ENCODE measurements at regions not wholly inside any gene's neighbourhood (a gene's known extent, or its start where the extent isn't known, plus 50 kb on each side); places are given as distances from the start of the nearest gene placed in this dataset.

DNA sequence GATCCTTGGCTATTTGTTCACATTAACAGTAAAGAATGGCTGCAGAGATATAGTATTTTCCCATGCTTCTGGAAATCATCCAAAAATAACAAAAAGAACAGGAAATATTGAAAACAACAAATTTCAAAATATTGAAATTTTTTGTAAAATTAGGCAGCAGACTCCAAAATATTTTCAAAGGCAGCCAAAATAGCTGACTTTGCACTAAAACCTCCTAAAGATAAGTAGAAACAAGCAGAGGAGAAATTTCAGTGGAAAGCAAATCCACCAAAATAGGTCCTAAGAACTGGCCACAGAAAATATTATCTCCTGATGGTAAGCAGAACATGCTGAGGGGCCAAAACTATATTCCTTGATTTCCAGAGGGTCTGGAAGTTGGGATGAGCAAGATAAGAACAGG, 456.3 kb upstream of the DMAC1 start:
- intact Hi-C loops (cut with DNase I), result no loop called here
- TF ChIP-seq POLR2A (IDR thresholded peaks at IDR 0.05), result no peak
- no peak for TF ChIP-seq EP300 (IDR thresholded peaks at IDR 0.05)
- TF ChIP-seq, protein P1, sequence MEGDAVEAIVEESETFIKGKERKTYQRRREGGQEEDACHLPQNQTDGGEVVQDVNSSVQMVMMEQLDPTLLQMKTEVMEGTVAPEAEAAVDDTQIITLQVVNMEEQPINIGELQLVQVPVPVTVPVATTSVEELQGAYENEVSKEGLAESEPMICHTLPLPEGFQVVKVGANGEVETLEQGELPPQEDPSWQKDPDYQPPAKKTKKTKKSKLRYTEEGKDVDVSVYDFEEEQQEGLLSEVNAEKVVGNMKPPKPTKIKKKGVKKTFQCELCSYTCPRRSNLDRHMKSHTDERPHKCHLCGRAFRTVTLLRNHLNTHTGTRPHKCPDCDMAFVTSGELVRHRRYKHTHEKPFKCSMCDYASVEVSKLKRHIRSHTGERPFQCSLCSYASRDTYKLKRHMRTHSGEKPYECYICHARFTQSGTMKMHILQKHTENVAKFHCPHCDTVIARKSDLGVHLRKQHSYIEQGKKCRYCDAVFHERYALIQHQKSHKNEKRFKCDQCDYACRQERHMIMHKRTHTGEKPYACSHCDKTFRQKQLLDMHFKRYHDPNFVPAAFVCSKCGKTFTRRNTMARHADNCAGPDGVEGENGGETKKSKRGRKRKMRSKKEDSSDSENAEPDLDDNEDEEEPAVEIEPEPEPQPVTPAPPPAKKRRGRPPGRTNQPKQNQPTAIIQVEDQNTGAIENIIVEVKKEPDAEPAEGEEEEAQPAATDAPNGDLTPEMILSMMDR (IDR thresholded peaks at IDR 0.05), result no peak
- TF ChIP-seq POLR2AphosphoS5 (IDR thresholded peaks at IDR 0.05), result no peak
- H3K27ac ChIP-seq, result no peak overlapping the region
- no peaks in the 10 kb centered on the region for H3K4me1 ChIP-seq
- H3K27me3 ChIP-seq, result no peaks in the 10 kb centered on the region
- DNase-seq, result no peak
- no peaks in the 10 kb centered on the region for H3K9me3 ChIP-seq
- no peak overlapping the region for H3K4me3 ChIP-seq
- H3K36me3 ChIP-seq, result no peaks in the 10 kb centered on the region

DNA sequence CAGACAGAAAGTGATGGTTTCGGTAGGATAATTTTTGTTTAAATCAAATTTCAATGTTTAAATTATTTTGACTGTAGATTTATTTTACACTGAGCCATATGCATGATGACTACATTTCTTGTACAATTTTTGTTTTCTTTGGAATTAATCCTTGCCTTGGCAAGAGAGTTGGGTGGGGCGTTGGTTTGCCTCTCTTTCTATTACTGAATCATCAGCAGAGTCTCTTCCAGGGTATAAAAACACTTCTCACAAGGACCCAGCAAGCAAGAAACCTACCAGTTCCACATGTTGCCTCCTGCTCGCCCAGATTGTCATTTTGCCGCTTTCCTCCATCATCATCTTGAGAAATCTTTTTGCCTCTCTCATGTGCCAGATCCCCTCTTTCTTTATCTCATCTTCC, 455.0 kb upstream of the DMAC1 start:
- intact Hi-C loops (cut with DNase I), result no loop called here
- Histone ChIP-seq H3K4me3 (no peak overlapping the region), H3K36me3 (no peaks in the 10 kb centered on the region), H3K27ac (no peak overlapping the region), H3K27me3 (no peaks in the 10 kb centered on the region), H3K9me3 (no peaks in the 10 kb centered on the region), H3K4me1 (no peaks in the 10 kb centered on the region)
- DNase-seq, result no peak
- 84 to 86% methylated on average over 4 of the region's 4 CpGs for WGBS, 2 donors
- TF ChIP-seq EP300 (IDR thresholded peaks at IDR 0.05), result no peak
- TF ChIP-seq POLR2A (IDR thresholded peaks at IDR 0.05), result no peak

DNA sequence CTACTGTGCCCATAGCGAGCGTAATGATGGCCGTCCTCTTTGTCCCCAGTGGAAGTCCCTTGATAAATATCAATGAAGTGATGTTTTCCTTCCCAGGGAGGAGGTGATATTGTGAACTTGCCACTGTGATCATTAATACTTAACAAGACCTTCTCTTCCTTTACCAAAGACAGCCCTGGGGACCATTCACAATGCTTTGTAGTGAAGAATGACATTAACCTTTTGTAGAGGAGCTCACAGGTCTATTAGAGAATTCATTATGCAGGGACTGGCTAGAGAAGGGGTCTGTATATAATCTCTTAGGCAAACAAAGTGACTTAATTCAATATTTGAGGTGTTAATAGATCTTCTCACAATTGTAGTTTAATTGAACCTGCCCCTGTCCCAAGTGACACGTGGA, 452.9 kb upstream of the DMAC1 start:
- TF ChIP-seq, protein P1 (IDR thresholded peaks at IDR 0.05), result no peak
- TF ChIP-seq POLR2AphosphoS5 (IDR thresholded peaks at IDR 0.05) (no peak), EP300 (IDR thresholded peaks at IDR 0.05) (no peak), POLR2A (IDR thresholded peaks at IDR 0.05) (no peak)
- 93 to 95% methylated on average over 4 of the region's 4 CpGs for WGBS, 2 donors
- intact Hi-C loops (cut with DNase I), result no loop called here

DNA sequence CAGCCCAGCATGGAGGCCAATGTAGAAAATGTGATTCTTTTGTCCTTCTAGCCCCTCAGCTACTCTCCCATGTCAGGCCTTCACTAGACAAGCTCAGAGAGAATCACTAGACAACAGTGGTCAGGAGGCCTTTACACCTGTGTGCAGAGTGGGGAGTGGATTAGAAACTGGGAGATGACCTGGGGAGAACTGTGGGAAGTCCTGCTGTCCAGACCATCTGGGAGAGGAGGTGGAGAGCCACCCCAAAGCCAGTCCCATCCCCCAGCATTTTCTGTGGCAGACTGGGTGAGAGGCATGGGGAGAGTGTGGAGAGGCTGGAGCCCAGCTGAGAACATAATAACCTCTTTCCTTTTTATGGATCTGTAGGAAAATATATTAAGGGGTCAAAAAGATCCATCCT, 452.0 kb upstream of the DMAC1 start:
- no peak overlapping the region for H3K4me3 ChIP-seq
- H3K9me3 ChIP-seq, result no peaks in the 10 kb centered on the region
- no peak overlapping the region for H3K27ac ChIP-seq
- no peak for TF ChIP-seq EP300 (IDR thresholded peaks at IDR 0.05)
- no peak for TF ChIP-seq POLR2A (IDR thresholded peaks at IDR 0.05)
- TF ChIP-seq, protein P1 (IDR thresholded peaks at IDR 0.05), result no peak
- no peak for TF ChIP-seq POLR2AphosphoS5 (IDR thresholded peaks at IDR 0.05)
- no peaks in the 10 kb centered on the region for H3K27me3 ChIP-seq
- no peaks in the 10 kb centered on the region for H3K36me3 ChIP-seq
- no peak for DNase-seq
- intact Hi-C loops (cut with DNase I), result no loop called here
- no peaks in the 10 kb centered on the region for H3K4me1 ChIP-seq

More for the DNA sequence above, 452.9 kb upstream of the DMAC1 start:
- no peaks in the 10 kb centered on the region for H3K4me1 ChIP-seq
- no peaks in the 10 kb centered on the region for H3K27me3 ChIP-seq
- H3K9me3 ChIP-seq, result no peaks in the 10 kb centered on the region
- H3K36me3 ChIP-seq, result no peaks in the 10 kb centered on the region
- no peak for DNase-seq
- no peak overlapping the region for H3K27ac ChIP-seq
- H3K4me3 ChIP-seq, result no peak overlapping the region

DNA sequence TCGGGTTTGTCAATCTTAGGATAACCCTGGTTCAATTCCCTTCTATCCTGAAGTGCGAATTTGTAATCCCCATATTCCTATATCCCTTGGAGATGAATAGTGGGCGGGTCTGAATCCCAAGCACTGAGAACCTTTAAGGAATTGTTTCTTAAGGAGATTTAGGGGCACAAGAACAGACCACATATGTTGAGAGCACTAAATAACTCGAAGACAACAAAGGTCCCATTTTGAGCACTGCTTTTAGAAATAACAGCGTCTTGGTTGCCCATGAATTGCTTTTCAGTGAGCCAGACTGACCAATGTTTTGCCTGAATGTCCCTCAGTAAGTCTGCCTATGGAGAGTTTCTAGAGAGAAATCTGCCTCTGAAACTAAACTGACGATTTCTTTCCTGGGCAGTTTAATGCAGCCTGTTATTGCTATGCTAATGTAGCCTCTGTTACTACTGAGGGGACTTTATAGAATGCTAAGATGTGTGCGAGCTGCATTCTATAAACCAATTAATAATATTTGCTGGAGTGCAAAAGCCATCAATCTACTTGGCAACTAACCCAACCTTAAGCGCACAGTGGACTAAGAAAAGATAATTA, 445.0 kb upstream of the DMAC1 start:
- TF ChIP-seq POLR2A (IDR thresholded peaks at IDR 0.05) (no peak), EP300 (IDR thresholded peaks at IDR 0.05) (no peak), POLR2AphosphoS5 (IDR thresholded peaks at IDR 0.05) (no peak)
- TF ChIP-seq, protein P1 (IDR thresholded peaks at IDR 0.05), result no peak
- no peaks in the 10 kb centered on the region for H3K4me1 ChIP-seq
- WGBS, 2 donors, result 84 to 91% methylated on average over 8 of the region's 8 CpGs
- H3K27me3 ChIP-seq, result no peaks in the 10 kb centered on the region
- intact Hi-C loops (cut with DNase I), result no loop called here
- H3K4me3 ChIP-seq, result no peak overlapping the region
- H3K9me3 ChIP-seq, result no peaks in the 10 kb centered on the region
- no peak for DNase-seq
- no peak overlapping the region for H3K27ac ChIP-seq
- H3K36me3 ChIP-seq, result no peaks in the 10 kb centered on the region
